ENCODE measurements at regions not wholly inside any gene's neighbourhood (a gene's known extent, or its start where the extent isn't known, plus 50 kb on each side); places are given as distances from the start of the nearest gene placed in this dataset.

- no peak overlapping the region for H3K9ac ChIP-seq (ENCODE audit: extremely low read depth, insufficient read length, low read length)
- no peak overlapping the region for H2BK20ac ChIP-seq (ENCODE audit: low read depth, low read length, poor library complexity, severe bottlenecking)
- no peak overlapping the region for H4K5ac ChIP-seq (ENCODE audit: insufficient read length, low read depth, low read length)
- no peak overlapping the region for H3K27ac ChIP-seq (ENCODE audit: insufficient read length, low read depth, low read length)
- H3K79me2 ChIP-seq (ENCODE audit: insufficient read depth, low read length), result no peaks in the 10 kb centered on the region
- H2BK120ac ChIP-seq (ENCODE audit: low read depth, low read length, poor library complexity, severe bottlenecking), result no peak overlapping the region
- DNase-seq, result no peak
- H3K4ac ChIP-seq (ENCODE audit: low read depth, low read length), result no peak overlapping the region
- no peak overlapping the region for H2BK5ac ChIP-seq (ENCODE audit: insufficient read length, low read length)
- H3K18ac ChIP-seq (ENCODE audit: insufficient read length, low read depth, low read length), result no peak overlapping the region
- no peak overlapping the region for H3K56ac ChIP-seq (ENCODE audit: insufficient read length, low read depth, low read length)
- H2AFZ ChIP-seq (ENCODE audit: low read length), result no peak overlapping the region
- no peaks in the 10 kb centered on the region for H4K20me1 ChIP-seq (ENCODE audit: control insufficient read depth, insufficient read depth, insufficient read length)
- H3K27me3 ChIP-seq (ENCODE audit: insufficient read depth, low read length), result no peaks in the 10 kb centered on the region
- H3K14ac ChIP-seq (ENCODE audit: insufficient read depth, low read length), result no peak overlapping the region
- no peak overlapping the region for H2BK15ac ChIP-seq (ENCODE audit: low read depth, low read length)
- no peak overlapping the region for H3K4me3 Mint-ChIP-seq
- H3K4me1 Mint-ChIP-seq, result peaks cover 18 to 24% of the 10 kb centered on the region in 2 experiments
- H3K27ac Mint-ChIP-seq, result no peak overlapping the region
- no peak overlapping the region for H4K8ac ChIP-seq (replicated peaks; ENCODE audit: insufficient read length, low read depth, low read length)
- H2AK5ac ChIP-seq (ENCODE audit: insufficient read length, low read length), result no peak overlapping the region
- H3T11ph ChIP-seq (ENCODE audit: low read length), result no peak overlapping the region
- no peaks in the 10 kb centered on the region for H3K9me3 Mint-ChIP-seq
- no peaks in the 10 kb centered on the region for H3K23me2 ChIP-seq (ENCODE audit: insufficient read length, low read depth, low read length, poor library complexity, severe bottlenecking)
- no peaks in the 10 kb centered on the region for H3K36me3 Mint-ChIP-seq (ENCODE audit: insufficient read depth in 1 of 3, low read depth in 3 of 3)
- no peak overlapping the region for H4K91ac ChIP-seq (ENCODE audit: insufficient read length, low read depth, low read length)
- no peaks in the 10 kb centered on the region for H3K79me1 ChIP-seq (ENCODE audit: insufficient read depth, low read depth, low read length, poor library complexity, severe bottlenecking)
- H3K4me2 ChIP-seq (ENCODE audit: insufficient read depth, insufficient read length, low read length), result no peak overlapping the region
- H3K9me3 ChIP-seq (ENCODE audit: control insufficient read depth, low read depth, low read length), result no peaks in the 10 kb centered on the region
- no peaks in the 10 kb centered on the region for H3K27me3 Mint-ChIP-seq (ENCODE audit: low read depth)
- H3K23ac ChIP-seq (ENCODE audit: insufficient read length, low read depth, low read length), result no peak overlapping the region
- TF ChIP-seq CTCF (conservative IDR thresholded peaks at IDR 0.05), result no peak
- H2BK12ac ChIP-seq (ENCODE audit: insufficient read length, low read depth, low read length), result no peak overlapping the region
- peaks cover 4% of the 10 kb centered on the region; the same call in 1 of the 2 replicates for H3K4me1 ChIP-seq (ENCODE audit: insufficient read depth, low read length)
Measured at GRCh38 chr2:150211164-150211631, 276.3 kb downstream of the RND3 start.
